Dermis microvascular lymphatic vessel endothelial cell (primary cell): ENCODE measurements at regions not wholly inside any gene's neighbourhood (a gene's known extent, or its start where the extent isn't known, plus 50 kb on each side); places are given as distances from the start of the nearest gene placed in this dataset.
"Not testable (repeated sequence)": the region's sequence is repeated elsewhere in the genome, so short reads cannot be mapped to it uniquely, and the experiment has no call there.

Source experiments
- DNase-seq, 2 donors: peaks; one replicate each; pipeline versions ENCODE4 v3.0.0 to v3.0.0-alpha.2; 2010; ENCODE audit warnings: low read depth in 2 of 2

GRCh38 chr13:87736849-87737385 is 65.7 kb downstream of the SLITRK5 start:
- DNase-seq, result no peak

- no peak for DNase-seq
These were observed 82.9 kb downstream of the SLITRK5 start for GRCh38 chr13:87754097-87754496.

GRCh38 chr13:87769445-87769844 is 98.3 kb downstream of the SLITRK5 start:
- DNase-seq, result no peak

- no peak for DNase-seq
These were observed 106.2 kb downstream of the SLITRK5 start for GRCh38 chr13:87777387-87777786.

- no peak for DNase-seq
These were observed 107.0 kb downstream of the SLITRK5 start for GRCh38 chr13:87778128-87778527.

- no peak for DNase-seq
These were observed 108.3 kb downstream of the SLITRK5 start for GRCh38 chr13:87779426-87779825.

GRCh38 chr13:87783366-87783765 is 112.2 kb downstream of the SLITRK5 start:
- DNase-seq, result no peak

- no peak for DNase-seq
These were observed 117.2 kb downstream of the SLITRK5 start for GRCh38 chr13:87788363-87788762.

GRCh38 chr13:87792878-87793277 is 121.7 kb downstream of the SLITRK5 start:
- no peak for DNase-seq

GRCh38 chr13:87798536-87798935 is 127.4 kb downstream of the SLITRK5 start:
- no peak for DNase-seq

- no peak for DNase-seq
These were observed 139.2 kb downstream of the SLITRK5 start for GRCh38 chr13:87810391-87810801.

GRCh38 chr13:87810920-87811344 is 139.8 kb downstream of the SLITRK5 start:
- DNase-seq, result no peak

GRCh38 chr13:87814403-87814802 is 143.2 kb downstream of the SLITRK5 start:
- no peak for DNase-seq

- no peak for DNase-seq
These were observed 149.1 kb downstream of the SLITRK5 start for GRCh38 chr13:87820241-87820640.

- DNase-seq, result no peak
These were observed 150.3 kb downstream of the SLITRK5 start for GRCh38 chr13:87821512-87821911.

GRCh38 chr13:87826301-87826700 is 155.1 kb downstream of the SLITRK5 start:
- not testable (repeated sequence) for DNase-seq

GRCh38 chr13:87827479-87827878 is 156.3 kb downstream of the SLITRK5 start:
- DNase-seq, result no peak

GRCh38 chr13:87837522-87837921 is 166.4 kb downstream of the SLITRK5 start:
- DNase-seq, result no peak

- no peak for DNase-seq
These were observed 166.8 kb downstream of the SLITRK5 start for GRCh38 chr13:87837946-87838345.

- no peak for DNase-seq
These were observed 180.2 kb downstream of the SLITRK5 start for GRCh38 chr13:87851410-87851809.

- no peak for DNase-seq
These were observed 184.4 kb downstream of the SLITRK5 start for GRCh38 chr13:87855553-87855952.

GRCh38 chr13:87859261-87859660 is 188.1 kb downstream of the SLITRK5 start:
- no peak for DNase-seq

- no peak for DNase-seq
These were observed 196.3 kb downstream of the SLITRK5 start for GRCh38 chr13:87867426-87867825.

- DNase-seq, result no peak
These were observed 197.6 kb downstream of the SLITRK5 start for GRCh38 chr13:87868731-87869130.
